ENCODE measurements at regions not wholly inside any gene's neighbourhood (a gene's known extent, or its start where the extent isn't known, plus 50 kb on each side); places are given as distances from the start of the nearest gene placed in this dataset.

GRCh38 chr3:35931867-35932266, 292.5 kb downstream of the ARPP21 start:
- WGBS, 2 experiments (ENCODE audit: extremely low coverage in 1 of 2, insufficient coverage in 1 of 2, insufficient read length in 1 of 2, insufficient replicate concordance in 2 of 2, low coverage in 1 of 2, low lambda C conversion rate in 2 of 2, missing lambda C conversion rate in 1 of 2), result 86% methylated on average over 1 of the region's 1 CpG; no CpG with 5 or more reads in 1 of the 2 experiments
- Histone ChIP-seq H4K20me1 (replicated peaks in 1 of 2; ENCODE audit: control insufficient read depth in 1 of 2, insufficient read depth in 2 of 2, low read length in 2 of 2) (no peaks in the 10 kb centered on the region), H3K4me1 (replicated peaks in 1 of 4; ENCODE audit: control insufficient read depth in 3 of 4, insufficient read depth in 4 of 4, low read length in 3 of 4) (no peaks in the 10 kb centered on the region), H3K56ac (replicated peaks; ENCODE audit: insufficient read length, low read depth, low read length) (no peak overlapping the region), H3K36me3 (ENCODE audit: control insufficient read depth in 2 of 4, insufficient read depth in 4 of 4, low read length in 3 of 4) (no peaks in the 10 kb centered on the region), H3K18ac (ENCODE audit: extremely low read depth, low read length) (no peak overlapping the region), H3K4me3 (ENCODE audit: extremely low read depth in 1 of 4, insufficient read depth in 2 of 4, low read depth in 3 of 4, low read length in 4 of 4) (no peak overlapping the region), H3K9ac (replicated peaks in 1 of 4; ENCODE audit: extremely low read depth in 1 of 4, low read depth in 3 of 4, low read length in 3 of 4) (no peak overlapping the region), H4K8ac (ENCODE audit: extremely low read depth, insufficient read depth, low read length) (no peak overlapping the region), H3K14ac (ENCODE audit: insufficient read length) (no peak overlapping the region), H3K27me3 (replicated peaks in 1 of 4; ENCODE audit: control insufficient read depth in 3 of 4, extremely low read depth in 1 of 4, insufficient read depth in 3 of 4, low read length in 3 of 4) (no peaks in the 10 kb centered on the region), H2BK15ac (ENCODE audit: low read length) (no peak overlapping the region), H3K4ac (replicated peaks; ENCODE audit: insufficient read length, low read depth, low read length) (no peak overlapping the region), H3K4me2 (ENCODE audit: insufficient read depth in 1 of 2, low read depth in 2 of 2, low read length in 2 of 2) (no peak overlapping the region), H3K27ac (ENCODE audit: low read depth, low read length) (no peak overlapping the region), H3K23me2 (ENCODE audit: low read depth, low read length) (no peaks in the 10 kb centered on the region), H2BK12ac (ENCODE audit: low read depth, low read length) (no peak overlapping the region), H2AK5ac (ENCODE audit: low read depth, low read length) (no peak overlapping the region), H4K5ac (ENCODE audit: insufficient read length, low read depth, low read length) (no peak overlapping the region), H2AFZ (ENCODE audit: low read length) (no peak overlapping the region), H3K9me3 (ENCODE audit: insufficient read depth in 2 of 2, low read depth in 1 of 2, low read length in 1 of 2) (no peaks in the 10 kb centered on the region), H3K79me2 (ENCODE audit: control insufficient read depth in 1 of 2, insufficient read depth in 2 of 2, low read length in 2 of 2) (no peaks in the 10 kb centered on the region), H2BK5ac (ENCODE audit: low read depth, low read length) (no peak overlapping the region), H2BK20ac (ENCODE audit: low read length) (no peak overlapping the region), H3K79me1 (ENCODE audit: low read depth, low read length) (no peaks in the 10 kb centered on the region), H3K23ac (ENCODE audit: insufficient read length) (no peak overlapping the region), H2BK120ac (replicated peaks; ENCODE audit: low read depth, low read length) (no peak overlapping the region), H4K91ac (replicated peaks; ENCODE audit: insufficient read length, low read length) (no peak overlapping the region)
- ChIA-PET POLR2A (ENCODE audit: partially characterized antibody) (no interaction called here), CTCF (ENCODE audit: partially characterized antibody) (interaction anchor here (1.8 kb wide), 1 partner anchor 11 kb away, joined by 5 read pairs; no protein-coding TSS in a partner anchor)
- no peak for TF ChIP-seq TAF7 (optimal IDR thresholded peaks at IDR 0.05; ENCODE audit: borderline replicate concordance, low read depth, low read length)
- no peak for TF ChIP-seq TCF12 (IDR thresholded peaks at IDR 0.05; ENCODE audit: low read depth, low read length)
- no peak for TF ChIP-seq HDAC2 (IDR thresholded peaks at IDR 0.05; ENCODE audit: borderline replicate concordance in 1 of 2, low read depth in 2 of 2, low read length in 2 of 2)
- DNase-seq (ENCODE audit: low read depth in 1 of 2, low spot score in 2 of 2) (no peak), FAIRE-seq (no peak)

All from H1 (cell line).